ENCODE measurements at regions not wholly inside any gene's neighbourhood (a gene's known extent, or its start where the extent isn't known, plus 50 kb on each side); places are given as distances from the start of the nearest gene placed in this dataset.

GRCh38 chr13:42720858-42721219, 60.5 kb upstream of the FAM216B start:
- H3K27me3 ChIP-seq, result no peaks in the 10 kb centered on the region
- H3K4me1 ChIP-seq, result no peaks in the 10 kb centered on the region
- TF ChIP-seq, protein P1, sequence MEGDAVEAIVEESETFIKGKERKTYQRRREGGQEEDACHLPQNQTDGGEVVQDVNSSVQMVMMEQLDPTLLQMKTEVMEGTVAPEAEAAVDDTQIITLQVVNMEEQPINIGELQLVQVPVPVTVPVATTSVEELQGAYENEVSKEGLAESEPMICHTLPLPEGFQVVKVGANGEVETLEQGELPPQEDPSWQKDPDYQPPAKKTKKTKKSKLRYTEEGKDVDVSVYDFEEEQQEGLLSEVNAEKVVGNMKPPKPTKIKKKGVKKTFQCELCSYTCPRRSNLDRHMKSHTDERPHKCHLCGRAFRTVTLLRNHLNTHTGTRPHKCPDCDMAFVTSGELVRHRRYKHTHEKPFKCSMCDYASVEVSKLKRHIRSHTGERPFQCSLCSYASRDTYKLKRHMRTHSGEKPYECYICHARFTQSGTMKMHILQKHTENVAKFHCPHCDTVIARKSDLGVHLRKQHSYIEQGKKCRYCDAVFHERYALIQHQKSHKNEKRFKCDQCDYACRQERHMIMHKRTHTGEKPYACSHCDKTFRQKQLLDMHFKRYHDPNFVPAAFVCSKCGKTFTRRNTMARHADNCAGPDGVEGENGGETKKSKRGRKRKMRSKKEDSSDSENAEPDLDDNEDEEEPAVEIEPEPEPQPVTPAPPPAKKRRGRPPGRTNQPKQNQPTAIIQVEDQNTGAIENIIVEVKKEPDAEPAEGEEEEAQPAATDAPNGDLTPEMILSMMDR (IDR thresholded peaks at IDR 0.05), result no peak
- no peaks in the 10 kb centered on the region for H3K36me3 ChIP-seq
- H3K4me3 ChIP-seq, result no peak overlapping the region
- no peak for DNase-seq (ENCODE audit: low spot score)
- H3K27ac ChIP-seq, result no peak overlapping the region
- H3K9me3 ChIP-seq, result no peaks in the 10 kb centered on the region

- TF ChIP-seq, protein P1 (IDR thresholded peaks at IDR 0.05), result no peak
- no peaks in the 10 kb centered on the region for H3K27me3 ChIP-seq
- no peaks in the 10 kb centered on the region for H3K36me3 ChIP-seq
- DNase-seq (ENCODE audit: low spot score), result no peak
- H3K4me3 ChIP-seq, result no peak overlapping the region
- no peak overlapping the region for H3K27ac ChIP-seq
- no peaks in the 10 kb centered on the region for H3K4me1 ChIP-seq
- peaks cover 0 to 8% of the 10 kb centered on the region in 2 donors for H3K9me3 ChIP-seq
These were observed 58.4 kb upstream of the FAM216B start for GRCh38 chr13:42722883-42723539.

- peaks cover 0 to 8% of the 10 kb centered on the region in 2 donors for H3K9me3 ChIP-seq
- no peak overlapping the region for H3K4me3 ChIP-seq
- H3K36me3 ChIP-seq, result no peaks in the 10 kb centered on the region
- H3K27ac ChIP-seq, result no peak overlapping the region
- no peaks in the 10 kb centered on the region for H3K4me1 ChIP-seq
- no peaks in the 10 kb centered on the region for H3K27me3 ChIP-seq
- DNase-seq (ENCODE audit: low spot score), result no peak
- TF ChIP-seq, protein P1 (IDR thresholded peaks at IDR 0.05), result no peak
These were observed 52.7 kb upstream of the FAM216B start for GRCh38 chr13:42728507-42729180.

- Histone ChIP-seq H3K27me3 (no peaks in the 10 kb centered on the region), H3K27ac (no peak overlapping the region), H3K9me3 (peaks cover 0 to 8% of the 10 kb centered on the region in 2 donors), H3K4me1 (no peaks in the 10 kb centered on the region), H3K4me3 (no peak overlapping the region), H3K36me3 (no peaks in the 10 kb centered on the region)
- no peak for DNase-seq (ENCODE audit: low spot score)
- TF ChIP-seq, protein P1 (IDR thresholded peaks at IDR 0.05), result no peak
These were observed 51.5 kb upstream of the FAM216B start for GRCh38 chr13:42729857-42730402.
